SH-SY5Y (cell line): ENCODE measurements at regions not wholly inside any gene's neighbourhood (a gene's known extent, or its start where the extent isn't known, plus 50 kb on each side); places are given as distances from the start of the nearest gene placed in this dataset.

ENCODE experiments used
- GATA2 ChIP-seq: IDR thresholded peaks from 2 replicates; pipeline ENCODE4 v1.6.1; 2011; ENCODE audit warnings: mild to moderate bottlenecking, low read depth, low read length
- GATA3 ChIP-seq: IDR thresholded peaks from 2 replicates; pipeline ENCODE4 v1.6.1; 2011; ENCODE audit warnings: low read depth, mild to moderate bottlenecking, low read length, moderate library complexity

- TF ChIP-seq GATA2 = no peak
- no peak for TF ChIP-seq GATA3
Observed at GRCh38 chr5:87765009-87765408, 352.3 kb upstream of the CCNH start.
